ENCODE measurements at regions not wholly inside any gene's neighbourhood (a gene's known extent, or its start where the extent isn't known, plus 50 kb on each side); places are given as distances from the start of the nearest gene placed in this dataset.

GRCh38 chr9:135334953-135335460 lies 144.6 kb upstream of the PPP1R26 start:
- TF ChIP-seq CTCF (optimal IDR thresholded peaks at IDR 0.05 in 1 of 3, IDR thresholded peaks at IDR 0.05 in 1 of 3, conservative IDR thresholded peaks at IDR 0.05 in 1 of 3; ENCODE audit: extremely low read depth in 1 of 3, insufficient read depth in 2 of 3, low read length in 3 of 3): no peak
- no peak for TF ChIP-seq EZH2 (IDR thresholded peaks at IDR 0.05; ENCODE audit: low read length)

Measured in keratinocyte (primary cell).